ENCODE measurements at regions not wholly inside any gene's neighbourhood (a gene's known extent, or its start where the extent isn't known, plus 50 kb on each side); places are given as distances from the start of the nearest gene placed in this dataset.

GRCh38 chrX:45348296-45348695 lies 147.6 kb upstream of the DIPK2B start:
- no peak for DNase-seq

- no peak for DNase-seq
Measured at GRCh38 chrX:45347877-45348276, 147.2 kb upstream of the DIPK2B start.

GRCh38 chrX:45344594-45344993 lies 143.9 kb upstream of the DIPK2B start:
- DNase-seq: no peak

GRCh38 chrX:45329217-45329616 lies 128.5 kb upstream of the DIPK2B start:
- DNase-seq: no peak

- DNase-seq: no peak
Measured at GRCh38 chrX:45324941-45325340, 124.3 kb upstream of the DIPK2B start.

GRCh38 chrX:45323387-45323786 lies 122.7 kb upstream of the DIPK2B start:
- DNase-seq: no peak

- DNase-seq: no peak
Measured at GRCh38 chrX:45322820-45323219, 122.1 kb upstream of the DIPK2B start.

GRCh38 chrX:45322382-45322781 lies 121.7 kb upstream of the DIPK2B start:
- no peak for DNase-seq

GRCh38 chrX:45320191-45320590 lies 119.5 kb upstream of the DIPK2B start:
- no peak for DNase-seq

GRCh38 chrX:45309801-45310200 lies 109.1 kb upstream of the DIPK2B start:
- no peak for DNase-seq

GRCh38 chrX:45309096-45309495 lies 108.4 kb upstream of the DIPK2B start:
- DNase-seq: no peak

- no peak for DNase-seq
Measured at GRCh38 chrX:45306794-45307193, 106.1 kb upstream of the DIPK2B start.

- DNase-seq: no peak
Measured at GRCh38 chrX:45300638-45301037, 100.0 kb upstream of the DIPK2B start.

GRCh38 chrX:45295259-45295986 lies 94.7 kb upstream of the DIPK2B start:
- DNase-seq: no peak

GRCh38 chrX:45274576-45274975 lies 73.9 kb upstream of the DIPK2B start:
- DNase-seq: no peak

- DNase-seq: no peak
Measured at GRCh38 chrX:45267007-45267406, 66.3 kb upstream of the DIPK2B start.

- no peak for DNase-seq
Measured at GRCh38 chrX:45266456-45266855, 65.8 kb upstream of the DIPK2B start.

- no peak for DNase-seq
Measured at GRCh38 chrX:45264865-45265264, 64.2 kb upstream of the DIPK2B start.

- DNase-seq: no peak
Measured at GRCh38 chrX:45261471-45261870, 60.8 kb upstream of the DIPK2B start.

- DNase-seq: no peak
Measured at GRCh38 chrX:45261005-45261404, 60.3 kb upstream of the DIPK2B start.

- DNase-seq: no peak
Measured at GRCh38 chrX:45258731-45259402, 58.2 kb upstream of the DIPK2B start.

Data from DMS79 (cell line).